DND-41 (cell line): ENCODE measurements at regions not wholly inside any gene's neighbourhood (a gene's known extent, or its start where the extent isn't known, plus 50 kb on each side); places are given as distances from the start of the nearest gene placed in this dataset.

Source experiments
- CTCF ChIP-seq: IDR thresholded peaks from 2 replicates; pipeline ENCODE4 v1.5.1; 2012; ENCODE audit warnings: borderline replicate concordance, low read length, moderate library complexity, mild to moderate bottlenecking; ENCODE audit not compliant: poor library complexity, severe bottlenecking; ENCODE audit errors: extremely low read depth
- EZH2 ChIP-seq: IDR thresholded peaks from 3 replicates; pipeline ENCODE4 v1.6.1; 2012; ENCODE audit warnings: borderline replicate concordance, low read depth, mild to moderate bottlenecking, moderate library complexity, low read length, inconsistent platforms; ENCODE audit not compliant: severe bottlenecking

GRCh38 chr9:135228983-135229625 is 141.6 kb downstream of the OLFM1 start:
- no peak for TF ChIP-seq CTCF
- TF ChIP-seq EZH2, result no peak
